CD4-positive, alpha-beta T cell (primary cell): ENCODE measurements at regions not wholly inside any gene's neighbourhood (a gene's known extent, or its start where the extent isn't known, plus 50 kb on each side); places are given as distances from the start of the nearest gene placed in this dataset.

ENCODE experiments used
- ATAC-seq: fragments of 200-7000 bp; cut with Tn5 transposase; one replicate; pipeline ENCODE4 v1.10.0; 2022; ENCODE audit warnings: mild to moderate bottlenecking; ENCODE audit not compliant: poor library complexity
- CTCF ChIA-PET: fragments of 350-600 bp; sonication (Branson Sonifier 250); formaldehyde crosslinking; loops from one replicate; lab custom pipeline; 2021; ENCODE audit warnings: antibody characterized with exemption, inconsistent platforms; lab: Charles Lee
- POLR2A ChIA-PET: fragments of 350-600 bp; sonication (Branson Sonifier 250); formaldehyde crosslinking; loops from one replicate; lab custom pipeline; 2021; ENCODE audit warnings: antibody characterized with exemption, inconsistent platforms; lab: Charles Lee
- DNase-seq, 14 experiments: peaks; one replicate each; pipeline ENCODE4 v3.0.0-alpha.2; 2013 to 2020; ENCODE audit warnings: mixed read lengths in 2 of 14
- H3K27ac ChIP-seq, 2 donors: one replicate each; pipeline versions ENCODE4 v1.5.1 to v1.7.0; 2013; ENCODE audit warnings: low read length in 2 of 2, low read depth in 1 of 2, mild to moderate bottlenecking in 1 of 2
- H3K27me3 ChIP-seq, 2 experiments: 1 replicate in 1 of 2; 2 replicates in 1 of 2; pipeline versions ENCODE4 v1.6.1 to v1.7.0; 2013; ENCODE audit warnings: low read length in 2 of 2, control low read depth in 1 of 2, mild to moderate bottlenecking in 1 of 2, moderate library complexity in 1 of 2; ENCODE audit not compliant: insufficient read depth in 2 of 2, control insufficient read depth in 1 of 2
- H3K36me3 ChIP-seq: one replicate; pipeline ENCODE4 v1.6.1; 2013; ENCODE audit warnings: low read length, control low read depth; ENCODE audit not compliant: insufficient read depth
- H3K4me1 ChIP-seq: one replicate; pipeline ENCODE4 v1.6.1; 2013; ENCODE audit warnings: low read length, control low read depth; ENCODE audit not compliant: insufficient read depth
- H3K4me3 ChIP-seq: one replicate; pipeline ENCODE4 v1.5.1; 2013; ENCODE audit warnings: mild to moderate bottlenecking, low read length, moderate library complexity
- H3K9me3 ChIP-seq, 2 experiments: 1 replicate in 1 of 2; 2 replicates in 1 of 2; pipeline versions ENCODE4 v1.6.1 to v1.7.0; 2013; ENCODE audit warnings: low read length in 2 of 2, mild to moderate bottlenecking in 2 of 2, control low read depth in 1 of 2, moderate library complexity in 1 of 2; ENCODE audit not compliant: control insufficient read depth in 1 of 2, insufficient read depth in 1 of 2
- H3K27ac Mint-ChIP-seq: one replicate; pipeline ENCODE4 v1.8.0; 2020; ENCODE audit warnings: mixed read lengths
- H3K27me3 Mint-ChIP-seq: one replicate; pipeline ENCODE4 v1.8.0; 2021; ENCODE audit warnings: mixed read lengths
- H3K36me3 Mint-ChIP-seq: one replicate; pipeline ENCODE4 v1.8.0; 2021; ENCODE audit warnings: low read depth, mixed read lengths
- H3K4me1 Mint-ChIP-seq: one replicate; pipeline ENCODE4 v1.8.0; 2021; ENCODE audit warnings: low read depth, mixed read lengths
- H3K4me3 Mint-ChIP-seq: one replicate; pipeline ENCODE4 v1.8.0; 2020; ENCODE audit warnings: mild to moderate bottlenecking, mixed read lengths
- H3K9me3 Mint-ChIP-seq: one replicate; pipeline ENCODE4 v1.8.0; 2020; ENCODE audit warnings: mixed read lengths
- CTCF ChIP-seq: fragments of 200-600 bp; IDR thresholded peaks from one replicate; pipeline ENCODE4 v1.8.0; 2022; ENCODE audit warnings: antibody characterized with exemption, mild to moderate bottlenecking
- intact Hi-C, 2 experiments: fragments of 100-400 bp; cut with DNase I in 1 of 2; cut with micrococcal nuclease in 1 of 2; formaldehyde crosslinking; loops; one replicate each; pipeline versions ENCODE4 v1.15.1 to v1.9.0; 2023 to 2025; cut with DNase I, micrococcal nuclease

- H3K36me3 Mint-ChIP-seq: no peaks in the 10 kb centered on the region
- ChIA-PET POLR2A (interaction anchor here (0.6 to 2.0 kb wide), 4 partner anchors 39 to 423 kb away, joined by 3 to 6 read pairs (median 3); no protein-coding TSS in a partner anchor), CTCF (interaction anchor here (1.3 to 1.4 kb wide), 2 partner anchors 8 to 117 kb away, joined by 3 to 4 read pairs; no protein-coding TSS in a partner anchor)
- no peaks in the 10 kb centered on the region for H3K9me3 ChIP-seq
- H3K4me1 ChIP-seq: no peaks in the 10 kb centered on the region
- no peaks in the 10 kb centered on the region for H3K27me3 ChIP-seq
- H3K4me1 Mint-ChIP-seq: peaks cover 16% of the 10 kb centered on the region
- H3K36me3 ChIP-seq: no peaks in the 10 kb centered on the region
- H3K27ac ChIP-seq: no peak overlapping the region
- H3K27me3 Mint-ChIP-seq: no peaks in the 10 kb centered on the region
- TF ChIP-seq CTCF: no peak
- no peak for DNase-seq
- no peaks in the 10 kb centered on the region for H3K9me3 Mint-ChIP-seq
- no peak overlapping the region for H3K27ac Mint-ChIP-seq
- no peak overlapping the region for H3K4me3 ChIP-seq
- intact Hi-C loops: no loop called here
- no peak for ATAC-seq
- H3K4me3 Mint-ChIP-seq: no peak overlapping the region
These were observed 120.6 kb downstream of the FASLG start for GRCh38 chr1:172779491-172779890.

GRCh38 chr1:172781513-172782140, 122.7 kb downstream of the FASLG start:
- H3K27ac ChIP-seq: no peak overlapping the region
- DNase-seq: no peak
- intact Hi-C loops: no loop called here
- no peak for TF ChIP-seq CTCF
- Mint-ChIP-seq H3K9me3 (no peaks in the 10 kb centered on the region), H3K27me3 (no peaks in the 10 kb centered on the region), H3K4me3 (no peak overlapping the region), H3K36me3 (no peaks in the 10 kb centered on the region), H3K27ac (no peak overlapping the region), H3K4me1 (peaks cover 16% of the 10 kb centered on the region)
- H3K36me3 ChIP-seq: no peaks in the 10 kb centered on the region
- no peak for ATAC-seq
- H3K4me3 ChIP-seq: no peak overlapping the region
- H3K9me3 ChIP-seq: no peaks in the 10 kb centered on the region
- no peaks in the 10 kb centered on the region for H3K4me1 ChIP-seq
- ChIA-PET POLR2A (no interaction called here), CTCF (no interaction called here)
- H3K27me3 ChIP-seq: no peaks in the 10 kb centered on the region

- H3K4me1 Mint-ChIP-seq: no peaks in the 10 kb centered on the region
- H3K4me1 ChIP-seq: no peaks in the 10 kb centered on the region
- H3K36me3 ChIP-seq: no peaks in the 10 kb centered on the region
- intact Hi-C loops: no loop called here
- no peak overlapping the region for H3K4me3 ChIP-seq
- ATAC-seq (no peak), DNase-seq (no peak)
- no peak overlapping the region for H3K27ac ChIP-seq
- no peak overlapping the region for H3K27ac Mint-ChIP-seq
- no peaks in the 10 kb centered on the region for H3K9me3 ChIP-seq
- H3K27me3 Mint-ChIP-seq: no peaks in the 10 kb centered on the region
- no peaks in the 10 kb centered on the region for H3K27me3 ChIP-seq
- ChIA-PET POLR2A (no interaction called here), CTCF (no interaction called here)
- no peak for TF ChIP-seq CTCF
- H3K36me3 Mint-ChIP-seq: no peaks in the 10 kb centered on the region
- H3K9me3 Mint-ChIP-seq: no peaks in the 10 kb centered on the region
- H3K4me3 Mint-ChIP-seq: no peak overlapping the region
These were observed 130.9 kb downstream of the FASLG start for GRCh38 chr1:172789840-172790239.
